ENCODE measurements at regions not wholly inside any gene's neighbourhood (a gene's known extent, or its start where the extent isn't known, plus 50 kb on each side); places are given as distances from the start of the nearest gene placed in this dataset.

DNA sequence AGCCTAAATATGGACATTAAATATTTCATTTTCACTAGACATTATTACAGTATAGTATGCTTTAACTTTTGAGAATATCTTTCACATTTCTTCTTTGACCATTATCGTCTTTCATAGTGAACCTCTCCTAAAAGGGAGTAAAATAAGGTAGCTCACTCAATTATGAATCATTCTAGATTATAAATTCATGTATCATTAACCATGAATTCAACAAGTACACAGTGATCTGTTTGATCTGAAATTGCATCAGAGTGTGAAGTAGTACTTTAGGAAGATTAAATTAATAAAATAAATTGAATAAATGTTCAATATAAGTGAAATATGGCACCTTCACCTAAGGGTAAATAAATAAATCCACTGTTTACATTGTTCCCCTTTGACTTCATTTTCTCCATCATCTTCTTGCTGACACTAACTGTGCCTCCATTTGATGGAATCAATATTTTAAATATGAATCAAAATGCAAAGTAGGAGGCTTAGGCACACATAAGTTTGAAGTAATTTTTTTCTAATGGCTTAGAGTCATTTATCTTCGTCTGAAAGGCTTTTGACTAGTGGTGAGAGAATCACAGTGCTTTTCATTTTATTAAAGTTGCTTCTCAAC is 174.1 kb upstream of the MDFIC2 start:
- TF ChIP-seq, protein P1, sequence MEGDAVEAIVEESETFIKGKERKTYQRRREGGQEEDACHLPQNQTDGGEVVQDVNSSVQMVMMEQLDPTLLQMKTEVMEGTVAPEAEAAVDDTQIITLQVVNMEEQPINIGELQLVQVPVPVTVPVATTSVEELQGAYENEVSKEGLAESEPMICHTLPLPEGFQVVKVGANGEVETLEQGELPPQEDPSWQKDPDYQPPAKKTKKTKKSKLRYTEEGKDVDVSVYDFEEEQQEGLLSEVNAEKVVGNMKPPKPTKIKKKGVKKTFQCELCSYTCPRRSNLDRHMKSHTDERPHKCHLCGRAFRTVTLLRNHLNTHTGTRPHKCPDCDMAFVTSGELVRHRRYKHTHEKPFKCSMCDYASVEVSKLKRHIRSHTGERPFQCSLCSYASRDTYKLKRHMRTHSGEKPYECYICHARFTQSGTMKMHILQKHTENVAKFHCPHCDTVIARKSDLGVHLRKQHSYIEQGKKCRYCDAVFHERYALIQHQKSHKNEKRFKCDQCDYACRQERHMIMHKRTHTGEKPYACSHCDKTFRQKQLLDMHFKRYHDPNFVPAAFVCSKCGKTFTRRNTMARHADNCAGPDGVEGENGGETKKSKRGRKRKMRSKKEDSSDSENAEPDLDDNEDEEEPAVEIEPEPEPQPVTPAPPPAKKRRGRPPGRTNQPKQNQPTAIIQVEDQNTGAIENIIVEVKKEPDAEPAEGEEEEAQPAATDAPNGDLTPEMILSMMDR (IDR thresholded peaks at IDR 0.05; ENCODE audit: low read depth, low read length, missing input control): no peak
- no peak for TF ChIP-seq RAD21 (IDR thresholded peaks at IDR 0.05)
- no peak for TF ChIP-seq RXRA (IDR thresholded peaks at IDR 0.05)
- TF ChIP-seq ZBTB33 (IDR thresholded peaks at IDR 0.05): no peak
- TF ChIP-seq MAX (IDR thresholded peaks at IDR 0.05): no peak
- no peak for TF ChIP-seq GABPA (IDR thresholded peaks at IDR 0.05 in 1 of 2, conservative IDR thresholded peaks at IDR 0.05 in 1 of 2)
- no peak for TF ChIP-seq JUND (IDR thresholded peaks at IDR 0.05)
- TF ChIP-seq EGR1 (IDR thresholded peaks at IDR 0.05; ENCODE audit: low read depth in 2 of 2): no peak
- TF ChIP-seq, protein P2, sequence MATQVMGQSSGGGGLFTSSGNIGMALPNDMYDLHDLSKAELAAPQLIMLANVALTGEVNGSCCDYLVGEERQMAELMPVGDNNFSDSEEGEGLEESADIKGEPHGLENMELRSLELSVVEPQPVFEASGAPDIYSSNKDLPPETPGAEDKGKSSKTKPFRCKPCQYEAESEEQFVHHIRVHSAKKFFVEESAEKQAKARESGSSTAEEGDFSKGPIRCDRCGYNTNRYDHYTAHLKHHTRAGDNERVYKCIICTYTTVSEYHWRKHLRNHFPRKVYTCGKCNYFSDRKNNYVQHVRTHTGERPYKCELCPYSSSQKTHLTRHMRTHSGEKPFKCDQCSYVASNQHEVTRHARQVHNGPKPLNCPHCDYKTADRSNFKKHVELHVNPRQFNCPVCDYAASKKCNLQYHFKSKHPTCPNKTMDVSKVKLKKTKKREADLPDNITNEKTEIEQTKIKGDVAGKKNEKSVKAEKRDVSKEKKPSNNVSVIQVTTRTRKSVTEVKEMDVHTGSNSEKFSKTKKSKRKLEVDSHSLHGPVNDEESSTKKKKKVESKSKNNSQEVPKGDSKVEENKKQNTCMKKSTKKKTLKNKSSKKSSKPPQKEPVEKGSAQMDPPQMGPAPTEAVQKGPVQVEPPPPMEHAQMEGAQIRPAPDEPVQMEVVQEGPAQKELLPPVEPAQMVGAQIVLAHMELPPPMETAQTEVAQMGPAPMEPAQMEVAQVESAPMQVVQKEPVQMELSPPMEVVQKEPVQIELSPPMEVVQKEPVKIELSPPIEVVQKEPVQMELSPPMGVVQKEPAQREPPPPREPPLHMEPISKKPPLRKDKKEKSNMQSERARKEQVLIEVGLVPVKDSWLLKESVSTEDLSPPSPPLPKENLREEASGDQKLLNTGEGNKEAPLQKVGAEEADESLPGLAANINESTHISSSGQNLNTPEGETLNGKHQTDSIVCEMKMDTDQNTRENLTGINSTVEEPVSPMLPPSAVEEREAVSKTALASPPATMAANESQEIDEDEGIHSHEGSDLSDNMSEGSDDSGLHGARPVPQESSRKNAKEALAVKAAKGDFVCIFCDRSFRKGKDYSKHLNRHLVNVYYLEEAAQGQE (IDR thresholded peaks at IDR 0.05): no peak
- TF ChIP-seq YY1 (IDR thresholded peaks at IDR 0.05): no peak

Measured in liver (tissue), 3 donors.